HL-60 (cell line): ENCODE measurements at regions not wholly inside any gene's neighbourhood (a gene's known extent, or its start where the extent isn't known, plus 50 kb on each side); places are given as distances from the start of the nearest gene placed in this dataset.

Experiments used
- DNase-seq, 2 experiments: peaks; one replicate each; pipeline ENCODE4 v3.0.0-alpha.2; 2010 to 2020; ENCODE audit warnings: low read depth in 1 of 2, low spot score in 1 of 2
- H3K27ac ChIP-seq: fragments of 250-450 bp; sonication (Bioruptor Pico); replicated peaks from 2 replicates; pipeline ENCODE4 v1.5.1; 2020; ENCODE audit warnings: mild to moderate bottlenecking, moderate library complexity
- H3K27me3 ChIP-seq: fragments of 250-450 bp; sonication (Bioruptor Pico); 2 replicates; pipeline ENCODE4 v1.5.1; 2021; ENCODE audit warnings: mild to moderate bottlenecking, moderate library complexity; ENCODE audit not compliant: insufficient read depth, poor library complexity, severe bottlenecking
- H3K4me3 ChIP-seq: replicated peaks from 2 replicates; pipeline ENCODE4 v1.5.1; 2011; ENCODE audit warnings: mild to moderate bottlenecking, control low read depth, low read length; ENCODE audit not compliant: insufficient read depth
- CTCF ChIP-seq: IDR thresholded peaks from one replicate; pipeline ENCODE4 v1.5.1; 2011; ENCODE audit warnings: low read length, control low read depth, inconsistent platforms; ENCODE audit not compliant: insufficient read depth
- GABPA ChIP-seq: IDR thresholded peaks from 2 replicates; pipeline ENCODE4 v1.6.1; 2012; ENCODE audit warnings: low read depth
- POLR2AphosphoS5 ChIP-seq: IDR thresholded peaks from 2 replicates; pipeline ENCODE4 v1.6.1; 2012; ENCODE audit warnings: low read depth
- SPI1 ChIP-seq: IDR thresholded peaks from 2 replicates; pipeline ENCODE4 v1.6.1; 2012; ENCODE audit warnings: low read depth, mild to moderate bottlenecking, borderline replicate concordance
- TF ChIP-seq, protein P1 (sequence below): IDR thresholded peaks from 2 replicates; pipeline ENCODE4 v1.6.1; 2012; ENCODE audit warnings: low read depth; ENCODE audit not compliant: insufficient replicate concordance

DNA sequence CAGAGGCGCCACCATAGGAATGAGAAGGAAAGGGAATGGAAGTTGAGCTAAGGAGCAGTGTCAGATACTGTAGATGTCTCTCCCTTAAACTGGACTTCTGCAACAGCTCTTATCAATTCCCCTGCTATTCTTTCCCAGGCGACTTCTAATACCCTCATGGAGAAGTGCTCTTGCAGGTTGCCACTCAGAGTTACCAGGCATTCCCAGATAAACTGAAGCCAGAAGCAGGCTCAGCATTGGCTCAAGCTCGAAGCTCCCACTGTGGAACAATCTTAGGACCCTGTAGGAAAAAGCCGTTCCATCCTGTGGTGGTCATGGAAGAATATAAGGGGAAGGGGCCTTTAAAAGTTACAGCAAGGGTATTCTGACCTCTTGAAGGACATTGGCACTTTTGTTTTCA is 208.7 kb upstream of the PLET1 start:
- TF ChIP-seq, protein P1, sequence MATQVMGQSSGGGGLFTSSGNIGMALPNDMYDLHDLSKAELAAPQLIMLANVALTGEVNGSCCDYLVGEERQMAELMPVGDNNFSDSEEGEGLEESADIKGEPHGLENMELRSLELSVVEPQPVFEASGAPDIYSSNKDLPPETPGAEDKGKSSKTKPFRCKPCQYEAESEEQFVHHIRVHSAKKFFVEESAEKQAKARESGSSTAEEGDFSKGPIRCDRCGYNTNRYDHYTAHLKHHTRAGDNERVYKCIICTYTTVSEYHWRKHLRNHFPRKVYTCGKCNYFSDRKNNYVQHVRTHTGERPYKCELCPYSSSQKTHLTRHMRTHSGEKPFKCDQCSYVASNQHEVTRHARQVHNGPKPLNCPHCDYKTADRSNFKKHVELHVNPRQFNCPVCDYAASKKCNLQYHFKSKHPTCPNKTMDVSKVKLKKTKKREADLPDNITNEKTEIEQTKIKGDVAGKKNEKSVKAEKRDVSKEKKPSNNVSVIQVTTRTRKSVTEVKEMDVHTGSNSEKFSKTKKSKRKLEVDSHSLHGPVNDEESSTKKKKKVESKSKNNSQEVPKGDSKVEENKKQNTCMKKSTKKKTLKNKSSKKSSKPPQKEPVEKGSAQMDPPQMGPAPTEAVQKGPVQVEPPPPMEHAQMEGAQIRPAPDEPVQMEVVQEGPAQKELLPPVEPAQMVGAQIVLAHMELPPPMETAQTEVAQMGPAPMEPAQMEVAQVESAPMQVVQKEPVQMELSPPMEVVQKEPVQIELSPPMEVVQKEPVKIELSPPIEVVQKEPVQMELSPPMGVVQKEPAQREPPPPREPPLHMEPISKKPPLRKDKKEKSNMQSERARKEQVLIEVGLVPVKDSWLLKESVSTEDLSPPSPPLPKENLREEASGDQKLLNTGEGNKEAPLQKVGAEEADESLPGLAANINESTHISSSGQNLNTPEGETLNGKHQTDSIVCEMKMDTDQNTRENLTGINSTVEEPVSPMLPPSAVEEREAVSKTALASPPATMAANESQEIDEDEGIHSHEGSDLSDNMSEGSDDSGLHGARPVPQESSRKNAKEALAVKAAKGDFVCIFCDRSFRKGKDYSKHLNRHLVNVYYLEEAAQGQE: no peak
- TF ChIP-seq CTCF: no peak
- TF ChIP-seq GABPA: no peak
- no peak for TF ChIP-seq POLR2AphosphoS5
- no peak for TF ChIP-seq SPI1
- no peak for DNase-seq
- Histone ChIP-seq H3K27ac (no peak overlapping the region), H3K27me3 (peaks cover 2% of the 10 kb centered on the region), H3K4me3 (no peak overlapping the region)

- Histone ChIP-seq H3K27me3 (peaks cover 2% of the 10 kb centered on the region), H3K4me3 (no peak overlapping the region), H3K27ac (no peak overlapping the region)
- TF ChIP-seq POLR2AphosphoS5 (no peak), SPI1 (no peak), CTCF (no peak), GABPA (no peak)
- TF ChIP-seq, protein P1: no peak
- no peak for DNase-seq
Measured at GRCh38 chr11:112470355-112470754, 209.7 kb upstream of the PLET1 start.

GRCh38 chr11:112471731-112472130 is 211.1 kb upstream of the PLET1 start:
- Histone ChIP-seq H3K4me3 (no peak overlapping the region), H3K27ac (no peak overlapping the region), H3K27me3 (peaks cover 2% of the 10 kb centered on the region)
- DNase-seq: no peak
- no peak for TF ChIP-seq CTCF
- no peak for TF ChIP-seq SPI1
- TF ChIP-seq GABPA: no peak
- TF ChIP-seq, protein P1: no peak
- TF ChIP-seq POLR2AphosphoS5: no peak
